ENCODE measurements at regions not wholly inside any gene's neighbourhood (a gene's known extent, or its start where the extent isn't known, plus 50 kb on each side); places are given as distances from the start of the nearest gene placed in this dataset.

- Histone ChIP-seq H3K9me2 (ENCODE audit: low read depth, low read length) (no peaks in the 10 kb centered on the region), H3K27me3 (ENCODE audit: insufficient read depth, low read length) (peaks cover 2% of the 10 kb centered on the region; the same call in 1 of the 2 replicates), H2AFZ (ENCODE audit: low read length) (no peak overlapping the region), H3K4me2 (ENCODE audit: low read length) (no peak overlapping the region), H3K9ac (ENCODE audit: low read length) (no peak overlapping the region), H3K9me3 (ENCODE audit: low read length) (no peaks in the 10 kb centered on the region), H3K27ac (ENCODE audit: low read depth, low read length, poor library complexity, severe bottlenecking) (no peak overlapping the region), H3K4me1 (ENCODE audit: insufficient read depth, low read length, severe bottlenecking) (no peaks in the 10 kb centered on the region), H3F3A (ENCODE audit: insufficient read depth, low read length) (no peaks in the 10 kb centered on the region), H3K36me3 (ENCODE audit: insufficient read depth, low read length) (no peaks in the 10 kb centered on the region), H3K79me2 (ENCODE audit: insufficient read depth, low read length) (no peaks in the 10 kb centered on the region), H3K4me3 (ENCODE audit: low read depth, low read length, poor library complexity, severe bottlenecking) (no peak overlapping the region), H4K20me1 (ENCODE audit: insufficient read depth, low read length) (no peaks in the 10 kb centered on the region)
- no peak for TF ChIP-seq EZH2 (IDR thresholded peaks at IDR 0.05; ENCODE audit: borderline replicate concordance, low read length)
- no peak for TF ChIP-seq CTCF (IDR thresholded peaks at IDR 0.05; ENCODE audit: low read length)
Observed at GRCh38 chr2:15082105-15083058, 449.9 kb downstream of the LRATD1 start.

GRCh38 chr2:15084826-15085489 lies 452.4 kb downstream of the LRATD1 start:
- H3K4me3 ChIP-seq (ENCODE audit: low read depth, low read length, poor library complexity, severe bottlenecking), result no peak overlapping the region
- H3K36me3 ChIP-seq (ENCODE audit: insufficient read depth, low read length), result no peaks in the 10 kb centered on the region
- no peaks in the 10 kb centered on the region for H3K9me2 ChIP-seq (ENCODE audit: low read depth, low read length)
- no peak overlapping the region for H2AFZ ChIP-seq (ENCODE audit: low read length)
- H3K4me1 ChIP-seq (ENCODE audit: insufficient read depth, low read length, severe bottlenecking), result no peaks in the 10 kb centered on the region
- no peak overlapping the region for H3K27ac ChIP-seq (ENCODE audit: low read depth, low read length, poor library complexity, severe bottlenecking)
- no peaks in the 10 kb centered on the region for H4K20me1 ChIP-seq (ENCODE audit: insufficient read depth, low read length)
- H3K4me2 ChIP-seq (ENCODE audit: low read length), result no peak overlapping the region
- H3K9ac ChIP-seq (ENCODE audit: low read length), result no peak overlapping the region
- peaks cover 2% of the 10 kb centered on the region; the same call in 1 of the 2 replicates for H3K27me3 ChIP-seq (ENCODE audit: insufficient read depth, low read length)
- no peaks in the 10 kb centered on the region for H3K9me3 ChIP-seq (ENCODE audit: low read length)
- TF ChIP-seq CTCF (IDR thresholded peaks at IDR 0.05; ENCODE audit: low read length) (no peak), EZH2 (IDR thresholded peaks at IDR 0.05; ENCODE audit: borderline replicate concordance, low read length) (no peak)
- H3F3A ChIP-seq (ENCODE audit: insufficient read depth, low read length), result no peaks in the 10 kb centered on the region
- no peaks in the 10 kb centered on the region for H3K79me2 ChIP-seq (ENCODE audit: insufficient read depth, low read length)

GRCh38 chr2:15092181-15092580 lies 459.7 kb downstream of the LRATD1 start:
- Histone ChIP-seq H3K36me3 (ENCODE audit: insufficient read depth, low read length) (no peaks in the 10 kb centered on the region), H3K4me3 (ENCODE audit: low read depth, low read length, poor library complexity, severe bottlenecking) (no peak overlapping the region), H3K9ac (ENCODE audit: low read length) (no peak overlapping the region), H2AFZ (ENCODE audit: low read length) (no peak overlapping the region), H4K20me1 (ENCODE audit: insufficient read depth, low read length) (no peaks in the 10 kb centered on the region), H3K27ac (ENCODE audit: low read depth, low read length, poor library complexity, severe bottlenecking) (no peak overlapping the region), H3K4me2 (ENCODE audit: low read length) (no peak overlapping the region), H3K79me2 (ENCODE audit: insufficient read depth, low read length) (no peaks in the 10 kb centered on the region), H3K27me3 (ENCODE audit: insufficient read depth, low read length) (no peaks in the 10 kb centered on the region), H3K4me1 (ENCODE audit: insufficient read depth, low read length, severe bottlenecking) (no peaks in the 10 kb centered on the region), H3K9me2 (ENCODE audit: low read depth, low read length) (no peaks in the 10 kb centered on the region), H3K9me3 (ENCODE audit: low read length) (no peaks in the 10 kb centered on the region), H3F3A (ENCODE audit: insufficient read depth, low read length) (no peaks in the 10 kb centered on the region)
- no peak for TF ChIP-seq CTCF (IDR thresholded peaks at IDR 0.05; ENCODE audit: low read length)
- no peak for TF ChIP-seq EZH2 (IDR thresholded peaks at IDR 0.05; ENCODE audit: borderline replicate concordance, low read length)

Data from OCI-LY1 (cell line).